Right lobe of liver (tissue), 4 donors: ENCODE measurements at regions not wholly inside any gene's neighbourhood (a gene's known extent, or its start where the extent isn't known, plus 50 kb on each side); places are given as distances from the start of the nearest gene placed in this dataset.

Source experiments
- CTCF ChIP-seq, 4 donors: fragments of 200-600 bp in 3 of 4; fragments of 450-650 bp in 1 of 4; IDR thresholded peaks; one replicate each; pipeline versions ENCODE4 v1.5.1 to v1.8.0; 2016 to 2022; ENCODE audit warnings: antibody characterized with exemption in 4 of 4, mild to moderate bottlenecking in 2 of 4
- POLR2A ChIP-seq: fragments of 450-650 bp; IDR thresholded peaks from one replicate; pipeline ENCODE4 v1.6.1; 2017; ENCODE audit warnings: antibody characterized with exemption, mild to moderate bottlenecking
- donor health status: DM: no; HTN: no; CAD: no.
- donor health status: DM: no; HTN: no; CAD: no.
- donor health status: DM: no; HTN: yes; CAD: no.

- TF ChIP-seq POLR2A = no peak
- TF ChIP-seq CTCF (IDR thresholded peaks at IDR 0.05) = no peak
These were observed 294.2 kb upstream of the RSPO3 start for GRCh38 chr6:126824226-126824625.
